Superior temporal gyrus (tissue), 1 donor: ENCODE measurements at regions not wholly inside any gene's neighbourhood (a gene's known extent, or its start where the extent isn't known, plus 50 kb on each side); places are given as distances from the start of the nearest gene placed in this dataset.

Experiments used
- DNase-seq: peaks from one replicate; pipeline ENCODE4 v3.0.0-alpha.2; 2016; ENCODE audit errors: extremely low spot score

DNA sequence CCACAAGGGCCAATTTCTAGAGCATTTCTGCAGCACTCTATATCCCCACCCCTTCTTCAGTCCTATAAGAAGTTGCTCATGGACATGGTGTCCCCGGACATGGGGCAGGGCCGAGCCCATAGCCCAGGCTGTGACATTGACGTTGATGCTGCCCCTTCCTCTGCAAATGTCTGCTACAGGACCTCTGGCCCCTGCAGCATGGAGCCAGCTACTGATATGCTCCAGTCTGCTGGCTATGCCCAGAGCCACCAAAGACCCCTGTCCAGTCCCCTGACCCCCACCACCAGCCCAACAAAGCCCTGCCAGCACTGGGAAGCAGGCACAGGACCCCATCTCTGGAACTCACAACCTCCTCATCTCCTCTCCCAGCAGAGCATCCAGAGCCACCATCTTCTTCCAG, 120.1 kb upstream of the SMAD3 start:
- DNase-seq = no peak

DNA sequence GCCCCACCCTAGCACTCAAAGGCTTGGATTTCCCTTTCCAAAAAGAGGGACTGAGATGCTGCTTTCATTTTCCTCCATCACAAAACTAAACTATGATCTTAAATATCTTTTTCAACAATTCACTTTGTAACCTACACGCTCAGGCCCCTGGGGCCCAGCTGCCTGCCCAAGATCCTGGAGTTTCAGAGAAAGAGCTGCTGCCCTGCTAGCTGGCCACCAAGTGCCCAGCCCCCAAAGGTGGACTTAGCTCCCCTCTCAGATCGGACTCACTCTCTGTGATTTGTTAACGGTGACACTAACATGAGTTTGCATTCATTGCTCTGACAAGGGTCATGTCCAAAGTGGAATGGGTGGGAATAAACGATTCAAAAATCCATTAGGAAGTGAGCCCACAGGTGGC, 119.6 kb upstream of the SMAD3 start:
- no peak for DNase-seq

DNA sequence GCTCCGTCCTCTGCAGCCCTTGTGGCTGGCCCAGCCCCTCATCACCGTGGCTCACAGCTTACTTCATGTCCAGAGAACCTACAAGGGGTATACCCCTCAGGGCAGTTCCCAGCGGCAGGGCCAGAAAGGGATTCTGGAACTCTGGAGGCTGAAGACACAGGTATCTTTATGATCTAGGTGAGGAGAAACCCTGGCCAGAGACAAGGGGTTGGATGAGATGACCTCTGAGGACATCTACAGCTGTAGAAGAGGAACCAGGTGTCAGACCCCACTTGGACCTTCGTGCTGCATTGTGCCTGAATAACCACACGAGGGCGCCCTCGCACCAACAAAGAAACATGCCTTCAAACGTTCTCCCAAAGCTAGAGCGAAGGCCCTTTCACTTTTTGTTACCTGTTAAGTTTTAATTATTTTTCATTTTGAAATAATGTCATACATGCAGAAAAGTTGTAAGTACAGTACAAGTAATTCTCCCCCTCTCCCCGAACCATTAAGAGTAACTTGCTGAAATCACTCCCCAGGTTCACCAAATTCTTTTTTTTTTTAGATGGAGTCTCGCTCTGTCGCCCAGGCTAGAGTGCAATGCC, 118.7 kb upstream of the SMAD3 start:
- peak; percentile 85 for DNase-seq

DNA sequence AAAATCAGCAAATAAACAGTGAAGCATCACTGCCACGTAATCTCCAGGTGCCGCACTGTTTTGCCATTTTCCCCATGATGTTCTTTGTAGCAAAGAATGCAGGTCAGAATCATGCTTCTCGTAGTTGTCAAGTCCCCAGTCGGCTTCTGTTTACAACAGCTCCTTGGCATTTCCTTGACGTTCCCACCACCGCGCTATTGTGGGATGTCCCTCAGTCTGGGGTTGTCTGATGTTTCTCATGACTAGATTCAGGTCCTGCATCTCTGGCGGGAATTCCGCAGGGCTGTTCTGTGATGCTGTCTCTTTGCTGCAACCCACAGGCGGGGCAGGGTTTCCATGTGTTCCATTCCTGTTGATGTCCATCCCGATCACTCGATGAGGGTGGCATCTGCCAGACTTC, 117.9 kb upstream of the SMAD3 start:
- DNase-seq = no peak

DNA sequence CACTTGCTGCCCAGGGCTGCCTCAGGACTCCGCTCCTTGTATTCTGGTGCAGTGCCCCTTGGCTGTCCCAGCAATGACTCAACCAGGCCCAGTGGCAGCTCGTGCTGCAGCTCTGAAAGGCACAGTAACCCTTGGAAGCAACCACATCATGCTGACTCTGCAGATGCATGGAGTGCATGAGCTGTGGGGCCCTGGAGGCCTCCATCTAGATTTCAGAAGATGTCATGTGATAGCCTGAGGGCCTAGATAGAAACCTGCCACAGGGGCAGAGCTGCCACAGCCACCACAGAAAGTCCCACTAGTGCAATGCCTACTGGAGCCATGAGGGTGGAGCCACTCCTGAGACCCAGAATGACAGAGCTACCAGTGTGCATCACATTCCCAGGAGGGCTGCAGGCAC, 117.1 kb upstream of the SMAD3 start:
- no peak for DNase-seq

DNA sequence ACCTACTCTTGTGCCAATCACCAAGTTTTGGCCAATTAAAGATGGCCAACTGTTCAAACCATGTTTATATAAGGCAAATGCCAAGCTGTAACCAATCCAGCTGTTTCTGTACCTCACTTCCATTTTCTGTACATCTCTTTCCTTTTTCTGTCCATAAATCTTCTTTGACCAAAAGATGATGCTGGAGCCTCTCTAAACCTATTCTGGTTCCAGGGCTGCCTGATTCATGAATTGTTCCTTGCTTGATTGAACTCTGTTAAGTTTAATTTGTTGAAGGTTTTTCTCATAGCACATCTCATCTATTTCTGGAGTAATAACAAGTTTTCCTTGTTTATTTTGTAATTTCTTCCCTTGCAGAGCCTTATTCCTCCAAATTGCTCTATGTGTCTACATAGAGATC, 115.3 kb upstream of the SMAD3 start:
- DNase-seq = no peak

DNA sequence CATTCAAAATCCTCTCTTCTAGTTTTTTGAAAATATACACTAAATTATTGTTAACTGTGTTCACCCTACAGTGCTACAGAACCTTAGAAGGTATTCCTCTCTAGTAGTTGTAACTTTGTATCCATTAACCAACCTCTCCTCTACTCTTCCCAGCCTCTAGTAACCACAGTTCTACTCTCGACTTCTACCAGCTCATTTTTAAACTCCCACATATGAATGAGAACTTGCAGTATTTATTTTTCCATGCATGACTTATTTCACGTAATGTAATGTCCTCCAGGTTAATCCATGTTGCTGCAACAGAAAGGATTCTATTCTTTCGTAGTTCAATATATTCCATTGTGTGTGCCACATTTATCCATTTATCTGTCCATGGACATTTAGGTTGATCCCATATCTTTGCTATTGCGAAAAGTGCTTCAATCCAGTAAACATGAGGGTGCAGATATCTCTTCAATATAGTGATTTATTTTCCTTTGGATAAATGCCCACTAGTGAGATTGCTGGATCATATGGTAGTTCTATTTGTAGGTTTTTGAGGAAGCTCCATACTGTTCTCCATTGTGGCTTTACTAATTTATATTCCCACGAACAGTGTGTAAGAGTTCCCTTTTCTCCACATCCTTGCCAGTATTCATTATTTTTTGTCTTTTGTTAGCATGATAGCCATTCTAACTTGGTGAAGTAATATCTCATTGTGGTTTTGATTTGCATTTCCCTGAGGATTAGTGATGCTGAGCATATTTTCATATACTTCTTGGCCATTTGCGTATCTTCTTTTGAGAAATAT, 113.7 kb upstream of the SMAD3 start:
- no peak for DNase-seq

DNA sequence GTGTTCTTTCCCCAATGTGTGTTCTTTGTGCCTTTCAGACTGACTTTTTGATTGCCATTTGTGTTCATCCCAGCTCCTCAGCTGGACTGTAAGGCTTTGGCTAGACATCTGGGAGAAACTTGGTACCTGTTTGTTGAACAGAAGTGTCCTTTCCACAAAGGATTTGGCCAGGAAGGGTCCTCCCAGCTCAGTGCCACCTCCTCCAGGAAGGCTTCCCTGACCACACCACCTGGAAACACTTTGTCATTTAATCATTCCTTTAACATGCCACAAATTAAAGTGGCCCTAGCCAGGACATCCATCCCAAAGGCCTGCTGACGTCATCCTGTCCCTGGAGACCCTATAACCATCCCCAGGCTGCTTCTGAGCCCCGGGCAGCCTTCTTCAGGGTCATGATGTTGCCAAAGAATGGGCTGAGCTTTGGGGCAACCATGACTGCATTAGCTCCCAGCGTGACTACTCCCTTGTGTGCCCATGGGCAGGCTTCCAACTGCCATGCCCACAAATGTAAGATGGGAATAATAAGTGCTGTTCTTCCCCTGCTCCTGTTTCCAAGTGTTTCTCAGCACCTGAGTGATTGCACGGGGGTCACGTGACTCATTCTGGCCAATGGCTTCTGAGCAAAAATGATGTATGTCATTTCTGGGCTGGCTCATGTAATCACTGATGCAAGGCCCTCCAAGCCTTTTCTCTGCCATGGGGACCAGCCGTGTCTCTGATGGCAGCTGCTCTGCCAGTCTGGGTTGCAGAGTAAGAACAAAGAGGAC, 112.5 kb upstream of the SMAD3 start:
- no peak for DNase-seq

DNA sequence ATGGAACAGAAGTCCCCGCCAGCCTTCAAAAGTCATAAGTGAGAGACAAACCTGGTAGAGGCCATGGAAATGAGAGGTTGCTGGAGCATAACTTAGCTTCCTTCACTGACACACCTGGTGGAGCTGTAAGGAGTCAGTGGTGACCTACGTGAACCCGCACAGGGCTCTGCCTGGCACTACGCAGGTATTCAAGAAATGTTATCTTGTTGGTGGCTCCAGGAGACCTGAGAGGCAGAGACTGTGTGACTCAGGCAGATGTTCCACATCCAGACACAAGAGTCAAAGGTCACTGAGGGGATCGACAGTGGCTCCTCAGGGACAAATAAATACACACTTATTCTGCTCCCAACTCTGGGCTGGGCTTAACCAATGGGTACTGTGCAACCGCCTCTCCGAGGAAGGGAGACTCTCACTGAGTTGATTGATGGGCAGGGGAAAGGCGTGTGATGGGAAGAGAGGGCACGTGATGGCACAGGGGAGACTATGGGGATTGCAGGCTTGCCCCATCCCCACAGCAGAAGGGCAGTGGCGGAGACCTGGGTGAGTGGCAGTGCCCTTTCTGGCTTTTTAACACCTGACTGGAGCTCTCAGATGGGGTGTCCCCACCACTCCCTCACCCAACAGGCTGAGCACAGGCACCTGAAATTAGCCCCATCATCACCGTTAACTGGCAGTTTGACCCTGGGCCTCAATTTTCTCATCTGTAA, 111.7 kb upstream of the SMAD3 start:
- no peak for DNase-seq

DNA sequence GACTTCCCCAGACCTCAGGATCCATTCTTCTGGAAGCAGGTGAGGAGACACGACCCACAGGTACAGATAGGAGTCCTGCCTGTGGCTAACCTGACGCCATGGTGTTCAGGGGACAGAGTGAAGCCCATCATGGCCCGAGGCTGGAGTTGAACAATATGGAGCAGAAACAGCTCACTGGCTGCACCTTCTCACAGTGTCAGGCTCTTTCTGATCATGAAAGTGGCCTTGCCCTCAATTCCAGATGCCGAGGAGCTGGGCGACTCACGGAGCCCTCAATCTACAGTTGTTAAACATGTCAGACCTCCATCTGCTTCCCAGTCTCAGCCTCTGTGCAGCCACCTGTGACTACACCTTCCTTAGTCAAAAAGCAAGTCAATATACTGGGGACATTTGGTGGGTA, 110.8 kb upstream of the SMAD3 start:
- DNase-seq = no peak

DNA sequence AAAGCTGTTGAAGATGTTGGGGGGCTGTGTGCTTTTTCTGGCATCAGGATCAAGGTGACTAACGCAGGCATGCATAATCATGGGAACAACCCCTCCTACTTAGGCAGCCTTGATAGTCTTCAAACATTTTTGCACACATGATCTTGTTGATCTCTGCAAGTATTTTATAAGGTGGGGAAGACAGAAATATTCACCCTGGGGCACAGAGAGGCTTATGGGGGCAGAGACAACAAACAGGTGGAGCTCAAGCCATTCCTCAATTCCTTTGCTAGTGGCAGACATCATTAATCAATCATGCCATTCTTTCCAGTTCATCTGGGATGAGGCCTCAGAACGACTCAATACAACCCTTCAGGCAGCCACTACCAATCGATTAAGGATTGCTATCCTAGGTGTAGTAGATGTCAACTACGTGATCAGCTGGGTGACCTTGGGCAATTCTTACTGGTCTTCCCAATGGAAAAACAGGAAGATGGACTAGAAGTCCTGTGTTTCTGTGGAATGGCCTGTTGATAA, 110.3 kb upstream of the SMAD3 start:
- no peak for DNase-seq

DNA sequence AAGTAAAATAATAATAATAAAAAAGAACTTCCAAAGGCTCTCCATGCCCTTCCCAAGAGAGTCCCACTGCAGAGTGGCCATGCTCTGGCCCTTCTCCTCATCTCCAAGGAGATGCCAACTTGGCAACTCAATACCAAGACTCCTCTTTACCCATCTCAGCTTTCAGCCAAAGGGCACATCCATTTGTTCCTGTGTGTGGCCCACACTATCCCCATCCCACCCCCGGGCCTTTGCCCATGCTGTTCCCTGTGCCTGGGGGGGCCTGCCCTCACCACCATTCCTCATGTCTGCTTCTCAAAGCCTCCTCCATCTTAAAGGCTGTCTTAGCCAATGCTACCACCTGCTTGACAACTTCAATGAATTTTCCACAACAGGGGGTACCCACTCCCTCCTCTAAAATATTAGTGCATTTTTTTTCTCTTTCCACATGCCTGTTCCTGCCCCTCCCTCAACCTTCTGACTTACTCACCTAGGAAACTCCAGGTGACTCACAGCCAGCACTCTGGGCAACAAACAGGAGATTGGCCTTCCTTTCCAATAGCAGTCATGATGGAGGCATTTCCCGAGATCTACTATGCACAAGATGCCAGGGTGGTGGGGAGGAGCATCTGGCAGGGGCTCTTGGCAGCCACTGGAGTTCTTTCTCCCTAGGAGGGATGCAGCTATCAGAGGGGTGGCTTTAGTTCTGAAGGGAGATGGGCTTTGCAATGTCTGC, 109.4 kb upstream of the SMAD3 start:
- DNase-seq = no peak

DNA sequence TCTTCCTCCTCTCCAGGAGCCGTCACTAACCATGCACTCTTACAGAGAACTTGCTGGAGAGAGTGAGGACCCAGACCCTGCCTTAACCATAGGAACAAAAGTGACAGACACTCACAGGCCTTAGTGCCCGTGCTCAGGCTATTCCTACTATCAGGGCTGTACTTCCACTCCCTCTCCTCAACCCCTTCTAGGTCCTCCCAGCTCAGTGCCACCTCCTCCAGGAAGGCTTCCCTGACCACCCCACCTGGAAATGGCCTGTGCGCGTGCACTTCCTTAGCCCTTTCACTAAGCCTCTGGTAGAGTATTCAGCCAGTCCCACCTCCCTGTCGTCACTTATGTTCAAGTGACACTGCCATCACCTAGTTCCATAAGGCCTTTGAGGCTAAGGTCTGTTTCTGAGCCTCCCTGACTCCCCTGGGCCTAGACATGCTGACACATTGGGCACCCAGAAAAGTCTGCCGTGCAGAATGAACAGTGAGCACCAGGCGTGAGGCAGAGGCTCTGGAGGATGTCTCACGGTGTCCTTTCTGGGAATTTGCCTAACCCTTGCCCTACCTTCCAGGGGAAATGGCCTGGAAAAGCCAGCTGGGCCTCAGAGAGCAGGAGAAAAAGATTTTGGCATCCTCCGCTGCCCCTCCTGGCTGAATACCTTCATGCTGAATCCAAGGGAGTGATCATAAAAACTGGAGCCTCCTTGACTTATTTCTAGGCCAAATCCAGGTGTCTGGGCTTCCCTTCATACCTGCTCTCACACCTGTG, 108.6 kb upstream of the SMAD3 start:
- no peak for DNase-seq

DNA sequence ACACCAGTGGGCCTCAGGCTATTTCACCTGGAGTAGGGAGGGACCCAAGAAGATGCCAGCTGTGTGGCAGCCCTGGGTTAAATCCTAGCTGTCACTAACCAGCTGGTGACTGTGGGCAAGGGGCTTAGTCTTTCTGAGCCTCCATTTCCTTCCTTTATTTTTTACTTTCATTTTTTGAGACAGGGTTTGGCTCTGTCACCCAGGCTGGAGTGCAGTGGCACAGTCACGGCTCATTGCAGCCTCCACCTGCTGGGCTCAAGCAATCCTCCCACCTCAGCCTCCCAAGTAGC, 108.0 kb upstream of the SMAD3 start:
- DNase-seq = no peak

DNA sequence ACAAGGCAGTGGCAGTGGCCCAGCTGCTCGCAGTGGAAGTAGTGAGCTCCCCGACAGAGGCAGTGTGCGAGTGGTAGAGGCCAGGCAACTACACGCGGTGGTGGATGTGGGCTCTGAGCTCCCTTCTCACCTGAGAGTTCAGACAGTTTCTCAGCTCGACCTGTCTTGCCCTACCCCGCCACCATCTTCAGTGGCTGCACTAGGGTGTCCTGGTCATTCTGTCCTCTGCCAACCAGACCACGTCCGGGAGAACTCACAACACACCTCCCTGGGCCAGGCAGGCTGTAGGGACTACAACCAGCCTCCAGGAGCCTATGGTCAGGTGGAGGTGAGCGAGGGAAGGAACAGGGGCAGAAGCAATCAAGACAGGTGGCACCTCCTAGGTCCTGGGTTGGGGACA, 106.3 kb upstream of the SMAD3 start:
- DNase-seq = no peak

DNA sequence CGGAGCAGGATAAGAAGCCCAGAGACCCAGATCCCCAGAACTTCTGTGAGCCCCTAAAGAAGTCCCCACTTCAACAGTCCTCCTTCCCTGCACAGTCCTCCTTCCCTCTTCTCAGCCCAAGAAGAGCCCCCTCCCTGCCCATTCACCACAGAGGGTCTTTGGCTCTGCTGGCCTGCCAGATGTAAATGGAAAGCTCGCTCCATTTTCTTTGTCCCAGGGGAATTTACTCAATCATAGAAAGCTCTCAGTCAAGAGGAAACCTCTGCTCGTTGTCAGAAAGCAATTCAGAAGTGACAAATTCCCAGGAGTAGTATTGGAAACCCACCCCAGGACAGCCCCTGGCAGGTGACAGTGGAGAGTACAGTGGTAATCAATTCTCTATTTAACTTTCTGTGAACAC, 105.5 kb upstream of the SMAD3 start:
- DNase-seq = no peak

DNA sequence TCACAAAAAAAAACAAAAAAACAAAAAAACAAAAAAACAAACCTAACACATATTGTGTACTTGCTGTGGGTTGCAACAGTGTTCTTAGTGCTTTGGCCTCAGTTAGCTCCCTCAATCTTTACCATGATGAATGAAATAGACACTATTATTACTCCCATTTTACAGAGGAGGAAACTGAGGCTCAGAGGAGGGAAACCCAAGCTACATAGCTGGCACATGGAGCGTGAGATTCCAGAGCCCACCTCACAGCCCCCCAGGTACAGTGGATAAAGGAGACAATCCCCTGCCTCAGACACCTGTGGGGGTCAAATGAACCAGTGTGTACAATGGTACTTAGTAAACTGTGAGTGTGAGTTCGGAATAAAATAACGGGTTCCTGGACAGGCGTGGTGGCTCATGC, 104.9 kb upstream of the SMAD3 start:
- no peak for DNase-seq

DNA sequence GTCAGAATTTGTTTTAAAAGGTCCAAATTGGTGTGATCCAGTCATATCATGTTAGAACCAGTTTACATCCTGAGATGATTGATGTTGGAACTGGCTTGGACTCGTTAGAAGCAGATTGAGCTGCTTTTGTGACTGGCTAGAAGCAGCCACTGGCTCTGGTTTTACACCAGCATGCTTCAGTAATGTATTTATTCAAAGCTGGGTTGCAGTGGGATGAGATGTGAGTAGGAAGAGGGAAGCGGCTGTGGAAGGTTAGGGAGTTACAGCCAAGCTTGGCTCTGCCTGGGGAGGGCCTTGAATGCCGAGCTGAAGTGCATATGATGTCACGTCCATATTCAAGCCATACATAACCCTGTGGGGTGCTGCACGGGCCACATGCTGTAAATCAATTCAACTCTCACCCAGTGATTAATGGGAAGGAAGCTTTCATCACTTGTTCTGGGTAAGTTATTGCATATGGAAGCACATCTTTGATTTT, 104.0 kb upstream of the SMAD3 start:
- no peak for DNase-seq

DNA sequence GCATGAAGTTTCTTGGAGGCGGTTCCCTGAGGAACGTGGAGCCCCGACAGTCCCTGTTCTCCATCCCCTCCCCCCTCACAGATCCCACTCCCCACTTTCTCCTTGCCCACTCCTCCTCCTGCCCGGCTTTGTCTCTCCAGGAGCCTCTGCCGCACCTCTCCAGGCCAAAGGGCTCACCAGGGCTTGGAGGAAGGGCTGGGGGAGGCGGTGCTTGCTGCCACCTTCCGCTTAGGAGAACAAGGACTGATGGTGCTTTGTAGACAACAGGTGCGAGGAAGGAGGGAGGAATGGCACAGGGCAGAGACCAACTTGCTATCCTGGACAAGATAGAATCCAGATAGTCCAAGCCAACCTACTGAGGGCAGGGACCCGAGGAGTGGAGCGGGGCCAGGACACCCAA, 103.5 kb upstream of the SMAD3 start:
- no peak for DNase-seq

DNA sequence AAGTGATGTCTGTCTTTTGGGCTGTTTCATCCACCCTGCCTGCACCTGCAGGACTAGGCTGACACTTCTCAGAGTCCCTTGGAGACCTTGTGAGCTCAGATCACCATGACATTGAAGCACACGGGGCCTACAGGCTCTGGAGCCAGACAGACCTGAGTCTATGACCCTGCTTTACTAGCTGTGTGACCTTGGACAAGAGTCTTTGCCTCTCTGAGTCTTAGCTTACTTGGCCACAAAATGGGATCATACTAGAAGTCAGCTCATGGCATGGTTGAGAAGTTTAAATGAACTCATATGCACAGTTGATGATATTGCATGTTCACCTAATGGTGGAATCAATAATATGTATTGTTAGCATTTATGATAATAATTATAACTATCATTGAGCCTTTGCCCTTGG, 102.9 kb upstream of the SMAD3 start:
- DNase-seq = no peak

DNA sequence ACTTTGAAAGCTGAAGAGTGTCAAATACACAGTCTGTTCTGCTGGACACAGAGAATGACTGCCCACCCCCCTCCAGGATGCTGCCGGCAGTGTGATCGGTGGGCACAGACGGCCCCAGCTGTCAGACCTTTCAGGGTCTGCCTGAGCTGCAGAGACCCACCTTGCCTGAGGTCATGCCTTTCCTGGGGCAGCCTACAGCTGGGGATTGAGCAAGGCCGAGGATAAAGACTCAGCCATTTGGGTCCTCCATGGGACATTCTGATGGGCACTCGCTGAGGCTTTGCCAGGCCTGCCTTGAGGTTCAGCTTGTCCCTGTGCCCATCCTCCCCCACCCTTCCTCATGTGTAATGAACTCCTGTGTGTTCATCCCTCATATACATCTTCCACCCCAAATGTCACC, 102.3 kb upstream of the SMAD3 start:
- DNase-seq = no peak
